ENCODE measurements at regions not wholly inside any gene's neighbourhood (a gene's known extent, or its start where the extent isn't known, plus 50 kb on each side); places are given as distances from the start of the nearest gene placed in this dataset.

GRCh38 chr2:62573936-62574335 lies 67.9 kb upstream of the TMEM17 start (continued):
- TF ChIP-seq PRDM15 (CRISPR knock-in tag; IDR thresholded peaks at IDR 0.05) = no peak
- no peak for TF ChIP-seq ZNF622 (IDR thresholded peaks at IDR 0.05)

- CTCF ChIA-PET = no interaction called here
- Histone ChIP-seq H3K4me1 (ENCODE audit: control insufficient read depth, insufficient read depth, low read length) (no peaks in the 10 kb centered on the region), H3K4me2 (ENCODE audit: control insufficient read depth, insufficient read depth) (no peak overlapping the region), H3K27me3 (replicated peaks in 1 of 2; ENCODE audit: control insufficient read depth in 2 of 2, insufficient read depth in 2 of 2, low read length in 1 of 2) (peaks cover 2 to 3% of the 10 kb centered on the region in 2 experiments; a peak in 1 of 4 replicates), H2AFZ (ENCODE audit: control insufficient read depth, low read depth, low read length) (no peak overlapping the region), H3K36me3 (ENCODE audit: control insufficient read depth in 2 of 2, insufficient read depth in 2 of 2, low read length in 1 of 2) (no peaks in the 10 kb centered on the region), H4K20me1 (ENCODE audit: control insufficient read depth, insufficient read depth) (no peaks in the 10 kb centered on the region), H3K9ac (ENCODE audit: control insufficient read depth, insufficient read depth, low read length) (no peak overlapping the region), H3K4me3 (no peak overlapping the region), H3K27ac (ENCODE audit: control insufficient read depth, insufficient read depth) (no peak overlapping the region), H3K9me3 (replicated peaks; ENCODE audit: control insufficient read depth, insufficient read depth, low read length) (no peaks in the 10 kb centered on the region; the same call in 2 of the 3 replicates), H3K79me2 (ENCODE audit: control insufficient read depth, insufficient read depth, low read length) (no peaks in the 10 kb centered on the region)
- DNase-seq (ENCODE audit: low read depth, low spot score) (no peak), ATAC-seq (no peak), FAIRE-seq (no peak)
- POLR2A ChIA-PET = no interaction called here
- SMC1A ChIA-PET (ENCODE audit: uncharacterized antibody, unreplicated experiment) = no interaction called here
- intact Hi-C loops (cut with micrococcal nuclease; ENCODE audit: unreplicated experiment) (no loop called here), in situ Hi-C loops (cut with MboI) (no loop called here)
- 8% methylated on average over 4 of the region's 4 CpGs for WGBS (ENCODE audit: insufficient coverage, insufficient replicate concordance, low lambda C conversion rate, missing lambda C conversion rate)
- BruUV-seq (replicated peaks) = no TSS peak
- RAD21 ChIA-PET (ENCODE audit: unreplicated experiment) = no interaction called here
- no peak for TF ChIP-seq YBX1 (IDR thresholded peaks at IDR 0.05)
- no peak for TF ChIP-seq NFYA (IDR thresholded peaks at IDR 0.05; ENCODE audit: borderline replicate concordance, low read depth, low read length)
- no peak for TF ChIP-seq FOS (IDR thresholded peaks at IDR 0.05; ENCODE audit: borderline replicate concordance, extremely low read depth, insufficient read length)
- no peak for TF ChIP-seq POLR2A (IDR thresholded peaks at IDR 0.05; ENCODE audit: low read depth, low read length)
- TF ChIP-seq MTA2 (IDR thresholded peaks at IDR 0.05; ENCODE audit: low read depth) = no peak
- TF ChIP-seq, protein P1, sequence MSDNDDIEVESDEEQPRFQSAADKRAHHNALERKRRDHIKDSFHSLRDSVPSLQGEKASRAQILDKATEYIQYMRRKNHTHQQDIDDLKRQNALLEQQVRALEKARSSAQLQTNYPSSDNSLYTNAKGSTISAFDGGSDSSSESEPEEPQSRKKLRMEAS (IDR thresholded peaks at IDR 0.05; ENCODE audit: low read depth, low read length) = no peak
- no peak for TF ChIP-seq CHD4 (IDR thresholded peaks at IDR 0.05)
- no peak for TF ChIP-seq SP1 (IDR thresholded peaks at IDR 0.05; ENCODE audit: low read depth, low read length)
- no peak for TF ChIP-seq PAX8 (IDR thresholded peaks at IDR 0.05)
- TF ChIP-seq, protein P2, sequence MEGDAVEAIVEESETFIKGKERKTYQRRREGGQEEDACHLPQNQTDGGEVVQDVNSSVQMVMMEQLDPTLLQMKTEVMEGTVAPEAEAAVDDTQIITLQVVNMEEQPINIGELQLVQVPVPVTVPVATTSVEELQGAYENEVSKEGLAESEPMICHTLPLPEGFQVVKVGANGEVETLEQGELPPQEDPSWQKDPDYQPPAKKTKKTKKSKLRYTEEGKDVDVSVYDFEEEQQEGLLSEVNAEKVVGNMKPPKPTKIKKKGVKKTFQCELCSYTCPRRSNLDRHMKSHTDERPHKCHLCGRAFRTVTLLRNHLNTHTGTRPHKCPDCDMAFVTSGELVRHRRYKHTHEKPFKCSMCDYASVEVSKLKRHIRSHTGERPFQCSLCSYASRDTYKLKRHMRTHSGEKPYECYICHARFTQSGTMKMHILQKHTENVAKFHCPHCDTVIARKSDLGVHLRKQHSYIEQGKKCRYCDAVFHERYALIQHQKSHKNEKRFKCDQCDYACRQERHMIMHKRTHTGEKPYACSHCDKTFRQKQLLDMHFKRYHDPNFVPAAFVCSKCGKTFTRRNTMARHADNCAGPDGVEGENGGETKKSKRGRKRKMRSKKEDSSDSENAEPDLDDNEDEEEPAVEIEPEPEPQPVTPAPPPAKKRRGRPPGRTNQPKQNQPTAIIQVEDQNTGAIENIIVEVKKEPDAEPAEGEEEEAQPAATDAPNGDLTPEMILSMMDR (IDR thresholded peaks at IDR 0.05 in 2 of 3, conservative IDR thresholded peaks at IDR 0.05 in 1 of 3; ENCODE audit: control insufficient read depth in 2 of 3, extremely low read depth in 1 of 3, insufficient read depth in 1 of 3, low read depth in 3 of 3, low read length in 3 of 3) = no peak
- TF ChIP-seq, protein P3, sequence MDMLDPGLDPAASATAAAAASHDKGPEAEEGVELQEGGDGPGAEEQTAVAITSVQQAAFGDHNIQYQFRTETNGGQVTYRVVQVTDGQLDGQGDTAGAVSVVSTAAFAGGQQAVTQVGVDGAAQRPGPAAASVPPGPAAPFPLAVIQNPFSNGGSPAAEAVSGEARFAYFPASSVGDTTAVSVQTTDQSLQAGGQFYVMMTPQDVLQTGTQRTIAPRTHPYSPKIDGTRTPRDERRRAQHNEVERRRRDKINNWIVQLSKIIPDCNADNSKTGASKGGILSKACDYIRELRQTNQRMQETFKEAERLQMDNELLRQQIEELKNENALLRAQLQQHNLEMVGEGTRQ (IDR thresholded peaks at IDR 0.05; ENCODE audit: borderline replicate concordance, low read depth, low read length) = no peak
- TF ChIP-seq MTA3 (IDR thresholded peaks at IDR 0.05; ENCODE audit: borderline replicate concordance, low read length) = no peak
- no peak for TF ChIP-seq NFIC (IDR thresholded peaks at IDR 0.05; ENCODE audit: low read depth, low read length)
- TF ChIP-seq TAF1 (IDR thresholded peaks at IDR 0.05; ENCODE audit: borderline replicate concordance, low read depth, low read length) = no peak
- no peak for TF ChIP-seq BMI1 (IDR thresholded peaks at IDR 0.05; ENCODE audit: borderline replicate concordance)
These were observed 67.2 kb upstream of the TMEM17 start for GRCh38 chr2:62573137-62573731.

Measured in GM12878 (cell line).